ENCODE measurements at regions not wholly inside any gene's neighbourhood (a gene's known extent, or its start where the extent isn't known, plus 50 kb on each side); places are given as distances from the start of the nearest gene placed in this dataset.

DNA sequence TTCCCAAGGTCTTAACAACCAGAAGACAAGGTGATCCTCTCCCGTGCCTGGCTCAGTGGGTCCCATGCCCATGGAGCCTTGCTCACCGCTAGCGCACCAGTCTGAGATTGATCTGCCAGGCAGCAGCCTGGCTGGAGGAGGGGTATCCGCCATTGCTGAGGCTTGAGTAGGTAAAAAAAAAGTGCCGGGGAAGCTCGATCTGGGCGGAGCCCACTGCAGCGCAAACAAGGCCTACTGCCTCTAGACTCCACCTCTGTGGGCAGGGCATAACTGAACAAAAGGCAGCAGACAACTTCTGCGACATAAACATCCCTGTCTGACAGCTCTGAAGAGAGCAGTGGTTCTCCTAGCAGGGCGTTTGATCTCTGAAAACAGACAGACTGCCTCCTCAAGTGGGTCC is 104.0 kb downstream of the C14orf39 start:
- TF ChIP-seq, protein P1, sequence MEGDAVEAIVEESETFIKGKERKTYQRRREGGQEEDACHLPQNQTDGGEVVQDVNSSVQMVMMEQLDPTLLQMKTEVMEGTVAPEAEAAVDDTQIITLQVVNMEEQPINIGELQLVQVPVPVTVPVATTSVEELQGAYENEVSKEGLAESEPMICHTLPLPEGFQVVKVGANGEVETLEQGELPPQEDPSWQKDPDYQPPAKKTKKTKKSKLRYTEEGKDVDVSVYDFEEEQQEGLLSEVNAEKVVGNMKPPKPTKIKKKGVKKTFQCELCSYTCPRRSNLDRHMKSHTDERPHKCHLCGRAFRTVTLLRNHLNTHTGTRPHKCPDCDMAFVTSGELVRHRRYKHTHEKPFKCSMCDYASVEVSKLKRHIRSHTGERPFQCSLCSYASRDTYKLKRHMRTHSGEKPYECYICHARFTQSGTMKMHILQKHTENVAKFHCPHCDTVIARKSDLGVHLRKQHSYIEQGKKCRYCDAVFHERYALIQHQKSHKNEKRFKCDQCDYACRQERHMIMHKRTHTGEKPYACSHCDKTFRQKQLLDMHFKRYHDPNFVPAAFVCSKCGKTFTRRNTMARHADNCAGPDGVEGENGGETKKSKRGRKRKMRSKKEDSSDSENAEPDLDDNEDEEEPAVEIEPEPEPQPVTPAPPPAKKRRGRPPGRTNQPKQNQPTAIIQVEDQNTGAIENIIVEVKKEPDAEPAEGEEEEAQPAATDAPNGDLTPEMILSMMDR (IDR thresholded peaks at IDR 0.05; ENCODE audit: low read length) = no peak
- no peak for TF ChIP-seq EZH2 (optimal IDR thresholded peaks at IDR 0.05; ENCODE audit: low read depth, low read length)

Data from MM.1S (cell line).